T-helper 17 cell (primary cell): ENCODE measurements at regions not wholly inside any gene's neighbourhood (a gene's known extent, or its start where the extent isn't known, plus 50 kb on each side); places are given as distances from the start of the nearest gene placed in this dataset.

ENCODE experiments used
- ATAC-seq: fragments of 150-1000 bp; cut with Tn5 transposase; 2 replicates; pipeline ENCODE4 v1.10.0; 2021; ENCODE audit warnings: mild to moderate bottlenecking, moderate library complexity
- DNase-seq, 3 donors: peaks; one replicate each; pipeline versions ENCODE4 v3.0.0 to v3.0.0-alpha.2; 2020 to 2021
- H3K9me3 ChIP-seq: one replicate; pipeline ENCODE4 v1.7.0; 2013; ENCODE audit warnings: low read length, mild to moderate bottlenecking; ENCODE audit not compliant: control insufficient read depth, poor library complexity, severe bottlenecking
- H3K27ac Mint-ChIP-seq: one replicate; pipeline ENCODE4 v1.8.0; 2022; ENCODE audit warnings: mild to moderate bottlenecking, moderate library complexity, mixed read lengths
- H3K27me3 Mint-ChIP-seq: one replicate; pipeline ENCODE4 v1.8.0; 2022; ENCODE audit warnings: mixed read lengths
- H3K36me3 Mint-ChIP-seq: one replicate; pipeline ENCODE4 v1.8.0; 2022; ENCODE audit warnings: low read depth, mixed read lengths
- H3K4me1 Mint-ChIP-seq: one replicate; pipeline ENCODE4 v1.8.0; 2022; ENCODE audit warnings: mild to moderate bottlenecking, mixed read lengths
- H3K4me3 Mint-ChIP-seq: one replicate; pipeline ENCODE4 v1.8.0; 2022; ENCODE audit warnings: mild to moderate bottlenecking, moderate library complexity, mixed read lengths

GRCh38 chr6:159479146-159479545, 213.9 kb downstream of the SOD2 start:
- DNase-seq = no peak
- H3K36me3 Mint-ChIP-seq = no peaks in the 10 kb centered on the region
- ATAC-seq = no peak

GRCh38 chr6:159473475-159474263, 219.4 kb downstream of the SOD2 start:
- ATAC-seq (no peak), DNase-seq (no peak)
- no peak overlapping the region for H3K4me3 Mint-ChIP-seq
- H3K4me1 Mint-ChIP-seq = no peaks in the 10 kb centered on the region
- no peak overlapping the region for H3K27ac Mint-ChIP-seq
- no peaks in the 10 kb centered on the region for H3K36me3 Mint-ChIP-seq
- H3K27me3 Mint-ChIP-seq = peaks cover 11% of the 10 kb centered on the region
- H3K9me3 ChIP-seq = no peaks in the 10 kb centered on the region

More at GRCh38 chr6:159479146-159479545, 213.9 kb downstream of the SOD2 start:
- Mint-ChIP-seq H3K27me3 (peaks cover 32% of the 10 kb centered on the region), H3K4me1 (no peaks in the 10 kb centered on the region), H3K4me3 (no peak overlapping the region), H3K27ac (no peak overlapping the region)
- H3K9me3 ChIP-seq = no peaks in the 10 kb centered on the region

- Mint-ChIP-seq H3K4me1 (peaks cover 6% of the 10 kb centered on the region), H3K4me3 (no peak overlapping the region), H3K36me3 (no peaks in the 10 kb centered on the region), H3K27ac (no peak overlapping the region), H3K27me3 (peaks cover 38% of the 10 kb centered on the region)
- ATAC-seq (no peak), DNase-seq (no peak)
- no peaks in the 10 kb centered on the region for H3K9me3 ChIP-seq
Observed at GRCh38 chr6:159470397-159470796, 222.6 kb downstream of the SOD2 start.

GRCh38 chr6:159469443-159469842, 223.6 kb downstream of the SOD2 start:
- no peak for ATAC-seq
- peaks cover 6% of the 10 kb centered on the region for H3K4me1 Mint-ChIP-seq
- no peaks in the 10 kb centered on the region for H3K9me3 ChIP-seq
- H3K4me3 Mint-ChIP-seq = no peak overlapping the region
- H3K27me3 Mint-ChIP-seq = peaks cover 40% of the 10 kb centered on the region
- no peak for DNase-seq
- no peaks in the 10 kb centered on the region for H3K36me3 Mint-ChIP-seq
- no peak overlapping the region for H3K27ac Mint-ChIP-seq

GRCh38 chr6:159468994-159469393, 224.0 kb downstream of the SOD2 start:
- H3K9me3 ChIP-seq = no peaks in the 10 kb centered on the region
- Mint-ChIP-seq H3K27ac (no peak overlapping the region), H3K36me3 (no peaks in the 10 kb centered on the region), H3K4me1 (peaks cover 6% of the 10 kb centered on the region), H3K4me3 (no peak overlapping the region), H3K27me3 (peaks cover 43% of the 10 kb centered on the region)
- DNase-seq (no peak), ATAC-seq (no peak)

GRCh38 chr6:159467473-159468041, 225.5 kb downstream of the SOD2 start:
- Mint-ChIP-seq H3K27ac (no peak overlapping the region), H3K4me1 (peaks cover 6% of the 10 kb centered on the region), H3K36me3 (no peaks in the 10 kb centered on the region), H3K27me3 (peaks cover 49% of the 10 kb centered on the region), H3K4me3 (no peak overlapping the region)
- DNase-seq = no peak
- no peaks in the 10 kb centered on the region for H3K9me3 ChIP-seq
- no peak for ATAC-seq

- H3K27me3 Mint-ChIP-seq = peaks cover 49% of the 10 kb centered on the region
Observed at GRCh38 chr6:159466926-159467325, 226.1 kb downstream of the SOD2 start.

GRCh38 chr6:159464816-159465215, 228.2 kb downstream of the SOD2 start:
- Mint-ChIP-seq H3K27ac (no peak overlapping the region), H3K27me3 (peaks cover 64% of the 10 kb centered on the region), H3K4me3 (no peak overlapping the region), H3K36me3 (no peaks in the 10 kb centered on the region), H3K4me1 (peaks cover 6% of the 10 kb centered on the region)
- no peaks in the 10 kb centered on the region for H3K9me3 ChIP-seq
- DNase-seq (no peak), ATAC-seq (no peak)

More at GRCh38 chr6:159466926-159467325, 226.1 kb downstream of the SOD2 start:
- no peaks in the 10 kb centered on the region for H3K36me3 Mint-ChIP-seq
- H3K4me1 Mint-ChIP-seq = peaks cover 6% of the 10 kb centered on the region
- ATAC-seq (no peak), DNase-seq (no peak)
- H3K4me3 Mint-ChIP-seq = no peak overlapping the region
- no peak overlapping the region for H3K27ac Mint-ChIP-seq
- no peaks in the 10 kb centered on the region for H3K9me3 ChIP-seq

- H3K9me3 ChIP-seq = no peaks in the 10 kb centered on the region
- H3K27ac Mint-ChIP-seq = no peak overlapping the region
- no peaks in the 10 kb centered on the region for H3K36me3 Mint-ChIP-seq
- ATAC-seq (no peak), DNase-seq (no peak)
- peaks cover 6% of the 10 kb centered on the region for H3K4me1 Mint-ChIP-seq
- peaks cover 49% of the 10 kb centered on the region for H3K27me3 Mint-ChIP-seq
- H3K4me3 Mint-ChIP-seq = no peak overlapping the region
Observed at GRCh38 chr6:159463119-159463829, 229.8 kb downstream of the SOD2 start.

- Mint-ChIP-seq H3K27ac (no peak overlapping the region), H3K4me3 (no peak overlapping the region), H3K4me1 (peaks cover 6% of the 10 kb centered on the region), H3K27me3 (peaks cover 43% of the 10 kb centered on the region), H3K36me3 (no peaks in the 10 kb centered on the region)
- no peak for DNase-seq
- ATAC-seq = no peak
- H3K9me3 ChIP-seq = no peaks in the 10 kb centered on the region
Observed at GRCh38 chr6:159462431-159462830, 230.6 kb downstream of the SOD2 start.

- H3K27me3 Mint-ChIP-seq = peaks cover 38% of the 10 kb centered on the region
- peaks cover 2% of the 10 kb centered on the region for H3K4me1 Mint-ChIP-seq
- no peak overlapping the region for H3K4me3 Mint-ChIP-seq
- no peaks in the 10 kb centered on the region for H3K9me3 ChIP-seq
- no peak for ATAC-seq
- no peaks in the 10 kb centered on the region for H3K36me3 Mint-ChIP-seq
- DNase-seq = no peak
- no peak overlapping the region for H3K27ac Mint-ChIP-seq
Observed at GRCh38 chr6:159461998-159462397, 231.0 kb downstream of the SOD2 start.

- no peak for ATAC-seq
- H3K27me3 Mint-ChIP-seq = peaks cover 31% of the 10 kb centered on the region
- no peak overlapping the region for H3K4me3 Mint-ChIP-seq
- no peaks in the 10 kb centered on the region for H3K9me3 ChIP-seq
- H3K36me3 Mint-ChIP-seq = no peaks in the 10 kb centered on the region
- H3K27ac Mint-ChIP-seq = no peak overlapping the region
- H3K4me1 Mint-ChIP-seq = no peaks in the 10 kb centered on the region
- no peak for DNase-seq
Observed at GRCh38 chr6:159461266-159461665, 231.8 kb downstream of the SOD2 start.

- H3K27ac Mint-ChIP-seq = no peak overlapping the region
- no peak for ATAC-seq
Observed at GRCh38 chr6:159460476-159460875, 232.6 kb downstream of the SOD2 start.

More at GRCh38 chr6:159460476-159460875, 232.6 kb downstream of the SOD2 start:
- Mint-ChIP-seq H3K36me3 (no peaks in the 10 kb centered on the region), H3K4me3 (no peak overlapping the region), H3K27me3 (peaks cover 26% of the 10 kb centered on the region), H3K4me1 (no peaks in the 10 kb centered on the region)
- H3K9me3 ChIP-seq = no peaks in the 10 kb centered on the region
- DNase-seq = no peak
